GM23338 (cell line): ENCODE measurements at regions not wholly inside any gene's neighbourhood (a gene's known extent, or its start where the extent isn't known, plus 50 kb on each side); places are given as distances from the start of the nearest gene placed in this dataset.

Source experiments
- CTCF ChIP-seq, 2 experiments: fragments of 200-600 bp in 1 of 2; sonication (generic) in 1 of 2; conservative IDR thresholded peaks; 2 replicates each; pipeline versions ENCODE4 v1.5.1 to v1.6.1; 2016 to 2017; ENCODE audit warnings: antibody characterized with exemption in 2 of 2, low read depth in 2 of 2, mild to moderate bottlenecking in 2 of 2, moderate library complexity in 1 of 2
- EZH2 ChIP-seq: fragments of 200-600 bp; sonication (generic); IDR thresholded peaks from one replicate; pipeline ENCODE4 v1.8.0; 2017; ENCODE audit warnings: antibody characterized with exemption, mild to moderate bottlenecking, low read depth; ENCODE audit not compliant: unreplicated experiment
- EZH2phosphoT487 ChIP-seq: fragments of 200-600 bp; sonication (generic); IDR thresholded peaks from one replicate; pipeline ENCODE4 v1.8.1; 2018; ENCODE audit warnings: antibody characterized with exemption; ENCODE audit not compliant: unreplicated experiment

- TF ChIP-seq CTCF (conservative IDR thresholded peaks at IDR 0.05; ENCODE audit: low read depth in 2 of 2), result no peak
- TF ChIP-seq EZH2phosphoT487, result no peak
- no peak for TF ChIP-seq EZH2
Observed at GRCh38 chr1:113298941-113299340, 91.4 kb upstream of the MAGI3 start.
